Prostate gland (tissue), 2 donors: ENCODE measurements at regions not wholly inside any gene's neighbourhood (a gene's known extent, or its start where the extent isn't known, plus 50 kb on each side); places are given as distances from the start of the nearest gene placed in this dataset.

Source experiments
- POLR2A ChIP-seq: fragments of 450-650 bp; IDR thresholded peaks from one replicate; pipeline ENCODE4 v1.6.1; 2016; ENCODE audit warnings: antibody characterized with exemption, mild to moderate bottlenecking
- TF ChIP-seq, protein P1 (sequence below), 4 experiments: fragments of 200-600 bp in 2 of 4; fragments of 450-650 bp in 2 of 4; sonication (generic) in 2 of 4; IDR thresholded peaks; 1 replicate in 3 of 4; 2 replicates in 1 of 4; pipeline ENCODE4 v1.5.1; 2016 to 2019; ENCODE audit warnings: antibody characterized with exemption in 4 of 4, mild to moderate bottlenecking in 2 of 4, moderate library complexity in 2 of 4

DNA sequence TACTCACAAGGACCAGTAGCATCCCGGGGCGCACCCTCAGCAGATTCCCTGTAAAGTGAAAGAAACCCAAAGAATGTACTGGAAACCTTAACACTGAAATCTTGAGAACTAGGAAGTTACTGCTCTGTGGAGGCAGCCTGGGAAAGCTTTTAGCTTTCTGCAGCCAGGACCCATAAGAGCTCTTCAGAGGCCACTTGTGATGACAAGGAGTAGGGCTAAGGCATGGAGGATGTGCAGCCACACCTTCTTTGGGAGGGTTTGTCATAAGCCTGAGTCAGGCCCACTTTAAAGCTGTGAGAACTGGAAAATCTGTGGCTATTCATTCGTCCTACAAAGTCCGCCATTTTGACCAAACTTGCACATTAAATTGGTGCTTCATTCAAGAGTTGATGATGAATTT is 291.1 kb upstream of the TLE4 start:
- TF ChIP-seq, protein P1, sequence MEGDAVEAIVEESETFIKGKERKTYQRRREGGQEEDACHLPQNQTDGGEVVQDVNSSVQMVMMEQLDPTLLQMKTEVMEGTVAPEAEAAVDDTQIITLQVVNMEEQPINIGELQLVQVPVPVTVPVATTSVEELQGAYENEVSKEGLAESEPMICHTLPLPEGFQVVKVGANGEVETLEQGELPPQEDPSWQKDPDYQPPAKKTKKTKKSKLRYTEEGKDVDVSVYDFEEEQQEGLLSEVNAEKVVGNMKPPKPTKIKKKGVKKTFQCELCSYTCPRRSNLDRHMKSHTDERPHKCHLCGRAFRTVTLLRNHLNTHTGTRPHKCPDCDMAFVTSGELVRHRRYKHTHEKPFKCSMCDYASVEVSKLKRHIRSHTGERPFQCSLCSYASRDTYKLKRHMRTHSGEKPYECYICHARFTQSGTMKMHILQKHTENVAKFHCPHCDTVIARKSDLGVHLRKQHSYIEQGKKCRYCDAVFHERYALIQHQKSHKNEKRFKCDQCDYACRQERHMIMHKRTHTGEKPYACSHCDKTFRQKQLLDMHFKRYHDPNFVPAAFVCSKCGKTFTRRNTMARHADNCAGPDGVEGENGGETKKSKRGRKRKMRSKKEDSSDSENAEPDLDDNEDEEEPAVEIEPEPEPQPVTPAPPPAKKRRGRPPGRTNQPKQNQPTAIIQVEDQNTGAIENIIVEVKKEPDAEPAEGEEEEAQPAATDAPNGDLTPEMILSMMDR (IDR thresholded peaks at IDR 0.05) = no peak
- TF ChIP-seq POLR2A = no peak
